ENCODE measurements at regions not wholly inside any gene's neighbourhood (a gene's known extent, or its start where the extent isn't known, plus 50 kb on each side); places are given as distances from the start of the nearest gene placed in this dataset.

DNA sequence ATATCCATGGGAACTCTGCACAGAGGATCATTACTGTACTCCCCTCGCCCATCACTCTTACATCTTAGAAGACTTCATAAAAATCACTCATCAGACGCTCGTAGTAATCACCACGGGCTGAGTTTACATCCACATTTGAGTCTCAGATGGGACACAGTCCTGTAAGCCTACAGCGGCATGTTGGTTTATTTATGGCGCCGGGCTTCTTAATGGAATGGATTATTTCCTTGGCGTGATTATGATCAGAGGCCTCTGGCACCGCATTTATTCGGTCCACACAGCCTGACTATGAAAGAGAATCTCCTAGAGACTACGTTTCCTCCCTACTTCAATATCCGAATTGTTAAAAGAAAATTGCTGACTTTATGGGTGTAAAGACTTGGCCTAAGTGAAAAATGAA, 123.5 kb upstream of the FRMD4A start:
- Histone ChIP-seq H3K4me3 (ENCODE audit: extremely low read depth in 1 of 4, insufficient read depth in 2 of 4, low read depth in 3 of 4, low read length in 4 of 4) (no peak overlapping the region), H3K4me1 (replicated peaks in 1 of 4; ENCODE audit: control insufficient read depth in 3 of 4, insufficient read depth in 4 of 4, low read length in 3 of 4) (no peaks in the 10 kb centered on the region), H3K23ac (ENCODE audit: insufficient read length) (no peak overlapping the region), H3K36me3 (ENCODE audit: control insufficient read depth in 2 of 4, insufficient read depth in 4 of 4, low read length in 3 of 4) (no peaks in the 10 kb centered on the region), H2BK20ac (ENCODE audit: low read length) (no peak overlapping the region), H4K20me1 (replicated peaks in 1 of 2; ENCODE audit: control insufficient read depth in 1 of 2, insufficient read depth in 2 of 2, low read length in 2 of 2) (peaks cover 0 to 1% of the 10 kb centered on the region in 2 experiments), H2BK120ac (replicated peaks; ENCODE audit: low read depth, low read length) (no peak overlapping the region), H3K4me2 (ENCODE audit: insufficient read depth in 1 of 2, low read depth in 2 of 2, low read length in 2 of 2) (no peak overlapping the region), H3K27ac (ENCODE audit: low read depth, low read length) (no peak overlapping the region), H3K56ac (replicated peaks; ENCODE audit: insufficient read length, low read depth, low read length) (no peak overlapping the region), H3K9ac (replicated peaks in 1 of 4; ENCODE audit: extremely low read depth in 1 of 4, low read depth in 3 of 4, low read length in 3 of 4) (no peak overlapping the region), H2AFZ (ENCODE audit: low read length) (no peak overlapping the region), H2BK5ac (ENCODE audit: low read depth, low read length) (no peak overlapping the region), H2BK15ac (ENCODE audit: low read length) (no peak overlapping the region), H3K18ac (ENCODE audit: extremely low read depth, low read length) (no peak overlapping the region), H2BK12ac (ENCODE audit: low read depth, low read length) (no peak overlapping the region), H3K79me1 (ENCODE audit: low read depth, low read length) (no peaks in the 10 kb centered on the region), H3K4ac (replicated peaks; ENCODE audit: insufficient read length, low read depth, low read length) (no peak overlapping the region), H4K91ac (replicated peaks; ENCODE audit: insufficient read length, low read length) (no peak overlapping the region), H3K79me2 (ENCODE audit: control insufficient read depth in 1 of 2, insufficient read depth in 2 of 2, low read length in 2 of 2) (peaks cover 0 to 3% of the 10 kb centered on the region in 2 experiments; a peak in 1 of 4 replicates), H3K23me2 (ENCODE audit: low read depth, low read length) (peaks cover 2% of the 10 kb centered on the region; the same call in 1 of the 2 replicates), H3K27me3 (replicated peaks in 1 of 4; ENCODE audit: control insufficient read depth in 3 of 4, extremely low read depth in 1 of 4, insufficient read depth in 3 of 4, low read length in 3 of 4) (no peaks in the 10 kb centered on the region), H3K9me3 (ENCODE audit: insufficient read depth in 2 of 2, low read depth in 1 of 2, low read length in 1 of 2) (peaks cover 4 to 8% of the 10 kb centered on the region in 2 experiments; a peak in 3 of 4 replicates), H4K8ac (ENCODE audit: extremely low read depth, insufficient read depth, low read length) (no peak overlapping the region), H3K14ac (ENCODE audit: insufficient read length) (no peak overlapping the region), H2AK5ac (ENCODE audit: low read depth, low read length) (no peak overlapping the region), H4K5ac (ENCODE audit: insufficient read length, low read depth, low read length) (no peak overlapping the region)
- ChIA-PET POLR2A (ENCODE audit: partially characterized antibody) (interaction anchor here (0.7 kb wide), 1 partner anchor 23 kb away, joined by 3 read pairs; no protein-coding TSS in a partner anchor), CTCF (ENCODE audit: partially characterized antibody) (interaction anchor here (1.1 kb wide), 1 partner anchor 12 kb away, joined by 4 read pairs; no protein-coding TSS in a partner anchor)
- DNase-seq (ENCODE audit: low read depth in 1 of 2, low spot score in 2 of 2) (no peak), FAIRE-seq (no peak)
- 97% methylated on average over 12 of the region's 12 CpGs; no CpG with 5 or more reads in 1 of the 2 experiments for WGBS, 2 experiments (ENCODE audit: extremely low coverage in 1 of 2, insufficient coverage in 1 of 2, insufficient read length in 1 of 2, insufficient replicate concordance in 2 of 2, low coverage in 1 of 2, low lambda C conversion rate in 2 of 2, missing lambda C conversion rate in 1 of 2)
- TF ChIP-seq SIRT6 (IDR thresholded peaks at IDR 0.05; ENCODE audit: low read length) = no peak
- no peak for TF ChIP-seq CHD2 (IDR thresholded peaks at IDR 0.05; ENCODE audit: low read length)
- TF ChIP-seq TCF12 (IDR thresholded peaks at IDR 0.05; ENCODE audit: low read depth, low read length) = no peak
- TF ChIP-seq KDM5A (IDR thresholded peaks at IDR 0.05; ENCODE audit: low read length) = no peak
- no peak for TF ChIP-seq EGR1 (IDR thresholded peaks at IDR 0.05; ENCODE audit: borderline replicate concordance, low read depth, low read length)
- no peak for TF ChIP-seq SP2 (IDR thresholded peaks at IDR 0.05; ENCODE audit: low read length)
- no peak for TF ChIP-seq TAF1 (IDR thresholded peaks at IDR 0.05; ENCODE audit: low read depth, low read length)
- TF ChIP-seq, protein P1, sequence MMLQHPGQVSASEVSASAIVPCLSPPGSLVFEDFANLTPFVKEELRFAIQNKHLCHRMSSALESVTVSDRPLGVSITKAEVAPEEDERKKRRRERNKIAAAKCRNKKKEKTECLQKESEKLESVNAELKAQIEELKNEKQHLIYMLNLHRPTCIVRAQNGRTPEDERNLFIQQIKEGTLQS (IDR thresholded peaks at IDR 0.05; ENCODE audit: insufficient read depth, low read depth, low read length) = no peak

Measured in H1 (cell line).